Retinal pigment epithelial cell (primary cell): ENCODE measurements at regions not wholly inside any gene's neighbourhood (a gene's known extent, or its start where the extent isn't known, plus 50 kb on each side); places are given as distances from the start of the nearest gene placed in this dataset.

Experiments
- DNase-seq: peaks from one replicate; pipeline ENCODE4 v3.0.0-alpha.2; 2010; ENCODE audit warnings: low read depth
- H3K4me3 ChIP-seq: 2 replicates; pipeline ENCODE4 v1.5.1; 2011; ENCODE audit warnings: mild to moderate bottlenecking, low read length, control low read depth, moderate library complexity
- TF ChIP-seq, protein P1 (sequence below): conservative IDR thresholded peaks from 2 replicates; pipeline ENCODE4 v1.5.1; 2011; ENCODE audit warnings: low read depth, low read length, control low read depth, inconsistent platforms

DNA sequence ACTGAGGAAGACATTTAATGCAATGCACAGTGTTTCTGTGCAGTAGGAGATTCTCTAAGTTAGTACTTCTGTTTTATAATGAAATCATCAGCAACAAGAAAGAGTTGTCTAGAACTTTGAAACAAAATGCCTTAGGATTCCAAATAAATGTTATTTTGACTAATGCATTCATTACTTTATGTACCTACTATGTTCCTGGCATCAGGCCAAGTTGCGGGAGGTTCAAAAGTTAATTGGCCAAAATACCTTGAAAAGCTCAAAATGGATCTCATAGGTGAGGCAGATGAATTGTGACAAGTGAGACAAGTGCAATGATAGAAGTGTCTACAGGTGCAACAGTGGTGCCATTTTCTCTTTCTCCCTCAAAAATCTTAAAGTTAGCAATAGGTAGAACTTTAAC is 289.4 kb downstream of the TOX3 start:
- no peak for DNase-seq
- TF ChIP-seq, protein P1, sequence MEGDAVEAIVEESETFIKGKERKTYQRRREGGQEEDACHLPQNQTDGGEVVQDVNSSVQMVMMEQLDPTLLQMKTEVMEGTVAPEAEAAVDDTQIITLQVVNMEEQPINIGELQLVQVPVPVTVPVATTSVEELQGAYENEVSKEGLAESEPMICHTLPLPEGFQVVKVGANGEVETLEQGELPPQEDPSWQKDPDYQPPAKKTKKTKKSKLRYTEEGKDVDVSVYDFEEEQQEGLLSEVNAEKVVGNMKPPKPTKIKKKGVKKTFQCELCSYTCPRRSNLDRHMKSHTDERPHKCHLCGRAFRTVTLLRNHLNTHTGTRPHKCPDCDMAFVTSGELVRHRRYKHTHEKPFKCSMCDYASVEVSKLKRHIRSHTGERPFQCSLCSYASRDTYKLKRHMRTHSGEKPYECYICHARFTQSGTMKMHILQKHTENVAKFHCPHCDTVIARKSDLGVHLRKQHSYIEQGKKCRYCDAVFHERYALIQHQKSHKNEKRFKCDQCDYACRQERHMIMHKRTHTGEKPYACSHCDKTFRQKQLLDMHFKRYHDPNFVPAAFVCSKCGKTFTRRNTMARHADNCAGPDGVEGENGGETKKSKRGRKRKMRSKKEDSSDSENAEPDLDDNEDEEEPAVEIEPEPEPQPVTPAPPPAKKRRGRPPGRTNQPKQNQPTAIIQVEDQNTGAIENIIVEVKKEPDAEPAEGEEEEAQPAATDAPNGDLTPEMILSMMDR: no peak
- no peak overlapping the region for H3K4me3 ChIP-seq

DNA sequence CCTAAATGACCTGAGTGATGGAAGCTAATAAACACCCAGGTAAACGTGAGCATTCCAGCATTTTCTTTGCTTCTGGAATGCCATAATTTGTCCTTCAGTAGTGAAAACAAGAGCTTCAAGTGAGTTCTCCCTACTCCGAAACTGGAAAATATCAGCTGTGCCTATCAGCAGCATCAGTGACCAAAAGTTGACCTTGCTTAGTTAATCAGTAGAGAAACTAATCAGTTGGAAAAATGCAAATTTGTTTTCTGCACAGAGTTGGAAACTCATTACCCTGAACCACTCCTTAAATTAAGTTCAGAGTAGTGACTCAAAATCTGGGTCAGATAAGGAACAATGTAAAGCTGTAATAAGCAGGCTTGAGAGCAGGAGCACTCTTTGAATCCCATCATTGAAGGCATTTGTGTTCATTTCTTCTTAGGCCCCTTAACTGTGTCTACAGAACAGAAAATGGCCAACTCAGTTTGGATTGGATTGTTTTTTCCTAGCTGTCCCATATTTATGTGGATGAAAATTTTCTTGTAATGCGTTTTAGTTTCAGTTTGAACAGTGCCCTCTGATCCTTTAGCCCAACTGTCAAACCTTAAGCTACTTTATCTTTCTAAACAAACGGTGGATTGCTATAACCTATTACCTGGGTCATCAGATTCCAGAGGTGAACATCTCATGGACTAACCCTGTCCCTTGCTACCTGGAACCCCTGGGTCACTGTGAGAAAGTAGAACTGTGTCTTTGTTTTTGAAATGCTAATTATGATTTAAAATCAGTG is 290.4 kb downstream of the TOX3 start:
- H3K4me3 ChIP-seq: no peak overlapping the region
- TF ChIP-seq, protein P1: no peak
- no peak for DNase-seq

DNA sequence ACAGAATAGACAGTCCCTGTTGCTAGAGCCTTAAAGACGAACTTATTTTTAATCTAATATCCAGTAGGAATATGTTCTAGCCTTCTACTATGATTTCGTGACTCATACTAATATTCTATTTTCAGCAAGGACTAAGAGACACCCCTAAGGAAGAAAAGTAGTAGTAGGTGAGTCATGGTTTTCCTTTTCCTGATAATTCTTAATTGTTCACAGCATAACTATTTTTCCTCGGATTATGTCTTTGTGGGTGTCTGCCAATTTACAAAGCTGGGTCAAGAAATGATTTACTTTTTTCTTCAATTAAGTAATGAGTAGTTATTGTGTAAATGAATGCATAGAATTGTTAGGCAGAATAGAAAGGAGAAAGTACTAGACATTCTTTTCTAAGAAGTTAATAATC is 292.2 kb downstream of the TOX3 start:
- no peak overlapping the region for H3K4me3 ChIP-seq
- peak; percentile 77 for DNase-seq
- TF ChIP-seq, protein P1: no peak

DNA sequence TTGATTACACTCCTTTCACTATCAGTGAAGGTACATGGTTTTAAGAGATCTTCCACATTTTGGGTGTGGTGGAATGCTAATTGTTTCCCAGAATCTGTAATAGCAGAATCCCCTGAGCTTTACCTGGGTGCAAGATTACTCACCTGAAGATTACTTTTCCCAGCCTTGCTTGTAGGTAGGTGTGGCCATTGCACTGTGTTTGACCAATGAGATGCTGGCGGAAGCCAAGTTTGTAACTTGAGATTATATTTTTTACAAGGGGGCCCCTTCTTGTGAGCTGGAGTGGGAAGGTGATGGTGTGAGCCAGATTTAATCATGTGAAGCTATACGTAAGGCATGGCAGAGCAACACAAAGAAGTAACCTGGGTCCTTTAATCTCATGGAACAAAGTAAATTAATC is 294.3 kb downstream of the TOX3 start:
- TF ChIP-seq, protein P1: no peak
- no peak for DNase-seq
- no peak overlapping the region for H3K4me3 ChIP-seq

DNA sequence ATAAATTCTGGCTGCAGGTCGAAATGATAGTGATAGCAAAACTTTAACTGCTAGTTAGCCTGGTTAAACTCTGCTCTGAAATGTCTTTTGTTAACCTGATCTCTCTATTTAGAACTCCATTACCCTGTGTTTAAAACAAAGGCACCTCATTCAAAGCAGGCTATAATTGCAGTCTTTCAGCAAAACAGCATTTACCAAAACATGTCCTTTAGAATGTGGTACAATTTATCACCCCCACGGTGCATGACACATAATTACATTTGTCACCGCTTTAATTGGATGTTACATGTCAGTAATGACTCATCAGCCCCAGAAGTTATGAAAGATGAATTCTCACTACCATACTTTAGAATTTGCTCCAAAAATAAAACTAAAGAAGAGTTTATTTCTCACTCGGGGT is 295.4 kb downstream of the TOX3 start:
- H3K4me3 ChIP-seq: no peak overlapping the region
- DNase-seq: no peak
- TF ChIP-seq, protein P1: no peak

DNA sequence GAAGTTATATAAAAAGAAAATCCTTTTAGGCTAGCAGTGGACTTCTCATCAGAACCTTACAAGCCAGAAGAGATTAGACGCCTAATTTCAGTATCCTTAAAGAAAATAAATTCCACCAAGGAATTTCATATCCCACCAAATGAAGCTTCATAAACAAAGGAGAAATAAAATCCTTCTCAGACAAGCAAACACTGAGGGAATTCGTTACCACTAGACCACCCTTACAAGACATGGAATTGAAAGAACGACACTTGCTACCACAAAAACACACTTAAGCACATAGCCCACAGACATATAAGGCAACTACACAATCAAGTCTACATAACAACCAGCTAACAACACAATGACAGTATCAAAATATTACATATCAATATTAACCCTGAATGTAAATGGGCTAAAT is 299.2 kb downstream of the TOX3 start:
- TF ChIP-seq, protein P1: no peak
- DNase-seq: no peak
- H3K4me3 ChIP-seq: no peak overlapping the region

- TF ChIP-seq, protein P1: no peak
- no peak overlapping the region for H3K4me3 ChIP-seq
- no peak for DNase-seq
Measured at GRCh38 chr16:52238710-52239109, 308.2 kb downstream of the TOX3 start.
